ENCODE measurements at regions not wholly inside any gene's neighbourhood (a gene's known extent, or its start where the extent isn't known, plus 50 kb on each side); places are given as distances from the start of the nearest gene placed in this dataset.

- H3K4me2 ChIP-seq (replicated peaks; ENCODE audit: extremely low read depth, low read length, poor library complexity, severe bottlenecking), result no peak overlapping the region
- no peaks in the 10 kb centered on the region for H3K36me3 Mint-ChIP-seq
- H3K4me3 Mint-ChIP-seq, result no peak overlapping the region
- no peak overlapping the region for H3K27ac ChIP-seq (ENCODE audit: low read depth in 1 of 2, low read length in 2 of 2)
- H3K36me3 ChIP-seq (replicated peaks in 1 of 2; ENCODE audit: control insufficient read depth in 1 of 2, insufficient read depth in 2 of 2, low read length in 2 of 2), result no peaks in the 10 kb centered on the region
- no peaks in the 10 kb centered on the region for H4K20me1 ChIP-seq (ENCODE audit: insufficient read depth, low read length)
- H3K4me1 ChIP-seq (ENCODE audit: control insufficient read depth in 1 of 2, insufficient read depth in 2 of 2, low read length in 2 of 2), result peaks cover 0 to 3% of the 10 kb centered on the region in 2 donors
- TF ChIP-seq CTCF (IDR thresholded peaks at IDR 0.05), result no peak
- H3K79me2 ChIP-seq (ENCODE audit: insufficient read depth, low read length), result no peaks in the 10 kb centered on the region
- no peaks in the 10 kb centered on the region for H3K9me3 ChIP-seq (replicated peaks in 1 of 2; ENCODE audit: control insufficient read depth in 1 of 2, insufficient read depth in 1 of 2, low read length in 2 of 2)
- H3K27me3 Mint-ChIP-seq (ENCODE audit: low read depth in 3 of 3), result peaks cover 18 to 28% (median 27%) of the 10 kb centered on the region in 3 donors
- no peak overlapping the region for H2AFZ ChIP-seq (ENCODE audit: insufficient read depth, low read depth, low read length, poor library complexity, severe bottlenecking)
- H3K9ac ChIP-seq (ENCODE audit: insufficient read depth, low read length, poor library complexity, severe bottlenecking), result no peak overlapping the region
- H3K4me3 ChIP-seq (replicated peaks in 1 of 3; ENCODE audit: low read depth in 2 of 3, low read length in 3 of 3), result no peak overlapping the region
- no peaks in the 10 kb centered on the region for H3K4me1 Mint-ChIP-seq
- no peak for DNase-seq
- no peak overlapping the region for H3K27ac Mint-ChIP-seq
- peaks cover 0 to 4% (median 0%) of the 10 kb centered on the region in 7 donors for H3K9me3 Mint-ChIP-seq
- intact Hi-C loops (cut with micrococcal nuclease), result no loop called here
- WGBS (ENCODE audit: insufficient coverage), result 70% methylated on average over 8 of the region's 11 CpGs
- H3K27me3 ChIP-seq (ENCODE audit: control insufficient read depth in 2 of 2, insufficient read depth in 2 of 2, low read length in 2 of 2), result peaks cover 0 to 15% of the 10 kb centered on the region in 2 donors
Measured at GRCh38 chr5:174307031-174307408, 261.5 kb downstream of the NSG2 start.

DNA sequence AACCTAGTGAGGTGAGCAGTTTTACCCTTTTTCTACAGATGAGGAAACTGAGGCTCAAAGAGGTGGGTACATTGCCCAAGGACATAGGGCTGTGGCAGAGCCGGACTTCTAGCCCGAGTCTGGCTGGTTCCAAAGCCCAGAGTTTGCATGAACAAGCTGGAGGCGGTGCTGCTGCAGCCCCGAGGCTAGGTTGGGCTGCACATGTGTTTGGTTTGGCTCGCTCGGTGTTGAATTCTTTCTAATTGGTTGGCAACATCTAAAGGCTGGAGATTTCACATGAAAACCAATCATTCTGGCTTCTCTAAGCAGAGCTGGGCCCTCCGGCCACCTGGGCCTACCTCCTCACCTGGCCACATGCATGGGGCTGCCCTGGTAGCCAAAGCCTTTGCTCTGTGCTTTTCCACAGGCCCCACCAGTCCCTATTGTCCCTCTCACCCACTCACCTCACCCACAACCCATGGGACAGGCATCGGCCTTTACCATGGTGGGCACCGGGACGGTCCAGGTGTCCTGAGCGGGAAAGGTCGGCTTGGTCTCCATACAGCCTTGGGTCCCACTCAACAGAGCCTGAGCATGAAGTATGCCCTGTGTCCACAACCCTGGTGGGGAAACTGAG, 262.3 kb downstream of the NSG2 start:
- no peaks in the 10 kb centered on the region for H3K4me1 Mint-ChIP-seq
- no peak overlapping the region for H3K9ac ChIP-seq (ENCODE audit: insufficient read depth, low read length, poor library complexity, severe bottlenecking)
- H3K4me2 ChIP-seq (replicated peaks; ENCODE audit: extremely low read depth, low read length, poor library complexity, severe bottlenecking), result no peak overlapping the region
- H2AFZ ChIP-seq (ENCODE audit: insufficient read depth, low read depth, low read length, poor library complexity, severe bottlenecking), result no peak overlapping the region
- no peaks in the 10 kb centered on the region for H3K9me3 ChIP-seq (replicated peaks in 1 of 2; ENCODE audit: control insufficient read depth in 1 of 2, insufficient read depth in 1 of 2, low read length in 2 of 2)
- no peaks in the 10 kb centered on the region for H3K36me3 Mint-ChIP-seq
- H3K27me3 Mint-ChIP-seq (ENCODE audit: low read depth in 3 of 3), result peaks cover 22 to 35% (median 33%) of the 10 kb centered on the region in 3 donors
- 94% methylated on average over 12 of the region's 12 CpGs for WGBS (ENCODE audit: insufficient coverage)
- peaks cover 0 to 3% of the 10 kb centered on the region in 2 donors for H3K4me1 ChIP-seq (ENCODE audit: control insufficient read depth in 1 of 2, insufficient read depth in 2 of 2, low read length in 2 of 2)
- H4K20me1 ChIP-seq (ENCODE audit: insufficient read depth, low read length), result no peaks in the 10 kb centered on the region
- no peak for DNase-seq
- H3K27ac Mint-ChIP-seq, result no peak overlapping the region
- H3K79me2 ChIP-seq (ENCODE audit: insufficient read depth, low read length), result no peaks in the 10 kb centered on the region
- no peaks in the 10 kb centered on the region for H3K36me3 ChIP-seq (replicated peaks in 1 of 2; ENCODE audit: control insufficient read depth in 1 of 2, insufficient read depth in 2 of 2, low read length in 2 of 2)
- no peak overlapping the region for H3K4me3 Mint-ChIP-seq
- peaks cover 0 to 4% (median 0%) of the 10 kb centered on the region in 7 donors for H3K9me3 Mint-ChIP-seq
- no peak for TF ChIP-seq CTCF (IDR thresholded peaks at IDR 0.05)
- peaks cover 2 to 22% of the 10 kb centered on the region in 2 donors for H3K27me3 ChIP-seq (ENCODE audit: control insufficient read depth in 2 of 2, insufficient read depth in 2 of 2, low read length in 2 of 2)
- H3K27ac ChIP-seq (ENCODE audit: low read depth in 1 of 2, low read length in 2 of 2), result no peak overlapping the region
- intact Hi-C loops (cut with micrococcal nuclease), result no loop called here
- no peak overlapping the region for H3K4me3 ChIP-seq (replicated peaks in 1 of 3; ENCODE audit: low read depth in 2 of 3, low read length in 3 of 3)

Data from CD14-positive monocyte (primary cell).